ENCODE measurements at regions not wholly inside any gene's neighbourhood (a gene's known extent, or its start where the extent isn't known, plus 50 kb on each side); places are given as distances from the start of the nearest gene placed in this dataset.
"Not testable (repeated sequence)": the region's sequence is repeated elsewhere in the genome, so short reads cannot be mapped to it uniquely, and the experiment has no call there.

DNA sequence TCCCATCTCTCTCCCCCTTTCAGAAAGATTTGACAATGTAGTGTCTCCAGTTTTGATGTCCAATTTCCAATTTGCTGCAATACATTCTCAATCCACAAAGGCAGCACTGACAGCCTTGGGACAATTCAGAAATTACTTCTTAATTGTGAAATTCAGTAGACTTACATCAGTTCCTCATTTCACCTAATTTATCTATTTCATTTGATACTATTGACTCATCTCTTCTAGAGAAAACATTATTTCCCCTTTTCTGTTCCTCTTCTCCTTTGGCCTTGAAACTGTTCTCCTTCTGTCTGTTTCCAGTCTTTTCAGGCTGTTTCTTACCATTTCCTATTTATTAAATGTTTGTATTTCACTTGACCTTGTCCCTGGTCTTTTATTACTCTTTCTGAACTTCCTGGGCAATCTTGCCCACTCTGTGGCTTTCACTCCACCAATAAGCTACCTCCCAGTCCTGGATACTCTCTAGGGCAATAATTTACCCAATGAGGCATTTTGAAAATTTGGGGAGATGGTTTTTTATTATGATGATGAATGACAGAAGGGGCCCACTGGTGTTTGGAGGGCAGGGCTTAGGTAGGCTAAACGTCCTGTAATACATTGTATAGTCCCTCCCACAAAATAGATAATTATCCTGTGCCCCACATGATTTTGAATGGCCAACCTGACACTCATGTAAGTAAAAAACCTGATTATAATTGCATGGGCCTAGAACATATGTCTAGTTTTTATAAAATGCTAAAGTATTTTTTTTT, 498.0 kb upstream of the BOD1L1 start:
- DNase-seq: no peak

DNA sequence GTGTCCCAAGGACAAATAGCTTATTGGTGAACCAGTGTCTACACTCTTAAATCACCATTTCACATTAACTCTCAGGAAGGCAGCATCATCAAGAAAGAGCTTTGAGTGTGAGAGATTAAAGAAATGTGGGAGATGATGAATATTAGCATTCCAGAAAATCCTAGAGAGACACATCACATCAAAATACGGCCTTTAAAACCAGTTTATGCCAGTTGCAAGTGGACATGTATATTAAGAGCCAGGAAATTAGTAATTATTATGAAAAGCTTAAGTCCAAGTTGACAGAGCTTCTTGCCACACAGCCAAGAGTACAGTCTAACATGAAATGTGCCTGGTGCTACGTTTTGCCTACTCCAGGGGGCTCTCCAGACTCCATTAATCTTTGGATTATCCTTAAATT, 503.0 kb upstream of the BOD1L1 start:
- no peak for DNase-seq

DNA sequence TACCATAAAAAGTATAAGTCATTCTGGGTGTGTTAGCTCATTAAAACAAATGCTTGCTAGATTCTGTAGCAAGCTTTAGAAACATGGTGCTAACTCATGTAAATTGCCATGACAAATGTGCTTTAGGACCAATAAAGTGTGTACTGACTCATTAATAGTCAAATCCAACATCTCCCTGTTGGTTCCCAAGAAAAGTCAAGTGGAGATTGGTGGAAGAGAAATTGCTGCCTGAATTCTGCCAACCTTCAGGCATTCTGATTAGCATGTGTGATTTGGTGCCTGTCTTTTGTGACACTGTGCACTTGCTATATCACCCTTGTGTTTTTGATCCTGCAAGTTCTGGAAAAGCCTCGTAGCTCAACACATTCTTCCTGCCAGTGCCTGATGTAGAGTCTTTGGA, 503.8 kb upstream of the BOD1L1 start:
- DNase-seq: no peak

DNA sequence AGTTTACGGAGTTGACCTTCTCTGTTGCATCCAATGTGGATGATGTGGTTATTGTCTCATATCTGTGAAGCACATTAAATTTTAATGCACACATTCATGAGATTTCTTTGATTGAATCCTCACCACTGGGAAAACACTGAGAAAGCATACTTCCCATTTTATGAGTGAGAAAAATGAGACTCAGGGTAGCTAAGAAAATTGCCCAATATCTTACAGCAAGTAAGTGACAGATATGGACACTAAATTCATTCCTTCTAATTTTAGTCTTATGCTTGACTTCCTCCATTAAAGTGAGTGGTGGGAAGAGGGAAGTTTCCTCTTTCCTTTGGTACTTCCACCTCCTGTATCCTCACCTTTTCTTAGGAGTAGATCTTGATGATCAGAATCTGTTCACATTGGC, 504.8 kb upstream of the BOD1L1 start:
- no peak for DNase-seq

DNA sequence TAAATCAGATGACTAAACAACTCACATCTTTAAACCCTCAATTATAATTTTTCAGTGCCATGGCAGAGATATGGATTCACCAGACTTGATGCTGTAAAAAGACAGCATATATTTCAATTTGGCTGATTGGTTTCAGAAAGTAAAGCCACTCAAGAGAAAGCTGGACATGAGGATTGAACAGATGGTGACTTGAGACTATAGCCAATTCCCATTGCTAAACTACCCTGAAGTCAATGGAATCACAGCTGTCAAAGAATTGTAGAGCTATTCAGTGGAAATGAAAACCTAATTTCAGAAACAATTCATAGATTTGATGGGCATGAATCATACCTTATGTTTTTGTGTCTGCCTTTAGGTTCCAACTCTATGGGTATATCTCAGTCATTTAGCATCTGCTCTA, 510.6 kb upstream of the BOD1L1 start:
- DNase-seq: no peak

DNA sequence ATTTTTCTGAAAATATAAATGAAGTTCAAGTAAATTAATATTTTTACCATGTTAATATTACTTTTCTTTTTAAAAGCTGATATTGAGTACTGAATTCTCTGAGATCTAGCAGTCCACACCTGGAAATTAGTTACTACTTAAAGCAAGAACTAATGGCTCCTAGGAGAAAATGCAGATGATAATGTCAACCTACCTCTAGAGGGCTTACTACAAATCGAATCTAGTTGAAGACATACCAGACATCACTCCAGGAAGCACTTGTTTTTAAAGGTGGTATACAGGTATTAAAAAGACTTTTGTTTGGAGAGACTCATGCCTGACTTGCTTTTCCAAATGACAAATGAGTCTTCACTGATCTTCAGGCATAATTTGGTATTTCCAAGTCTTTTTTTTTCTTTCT, 516.4 kb upstream of the BOD1L1 start:
- DNase-seq: no peak

DNA sequence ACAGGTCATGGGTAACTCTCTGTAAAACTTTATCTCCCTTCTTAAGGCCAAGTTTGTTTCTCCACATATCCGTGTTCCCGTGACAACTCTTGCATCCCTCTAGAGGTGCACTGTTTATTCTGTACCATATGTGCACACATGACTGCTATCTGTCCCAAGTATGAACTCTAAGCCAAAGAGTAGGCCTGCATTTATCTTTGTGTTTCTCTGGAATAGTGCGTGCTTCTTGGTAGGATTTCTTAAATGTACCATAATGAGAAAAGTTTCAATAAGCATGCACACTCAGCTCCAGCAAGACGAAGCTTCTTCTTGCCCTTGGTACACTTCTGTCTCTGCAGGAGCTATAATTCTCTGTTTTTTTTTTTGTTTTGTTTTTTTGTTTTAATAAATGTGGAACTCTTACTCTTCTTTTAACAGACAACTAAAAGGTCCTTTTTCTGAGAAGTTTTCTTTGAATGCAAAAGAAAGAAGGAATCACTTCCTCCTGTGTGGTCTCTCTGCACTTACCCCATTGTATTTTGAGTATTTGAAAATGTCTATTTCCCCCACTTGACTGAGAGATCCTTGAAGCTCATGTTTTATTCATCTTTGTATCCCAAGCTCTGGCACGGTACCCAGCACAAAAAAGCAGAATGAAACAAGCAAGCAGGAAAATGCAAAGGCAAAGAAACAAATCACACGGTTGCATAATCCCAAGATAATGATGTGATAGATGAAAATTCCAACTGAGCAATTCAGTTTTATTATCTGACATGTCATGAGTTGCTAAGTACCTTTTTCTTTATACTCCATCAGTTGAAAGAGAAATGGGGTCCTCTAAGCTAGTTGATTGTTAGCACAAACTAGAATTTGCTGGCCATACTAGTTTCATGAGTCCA, 521.9 kb upstream of the BOD1L1 start:
- DNase-seq: no peak

DNA sequence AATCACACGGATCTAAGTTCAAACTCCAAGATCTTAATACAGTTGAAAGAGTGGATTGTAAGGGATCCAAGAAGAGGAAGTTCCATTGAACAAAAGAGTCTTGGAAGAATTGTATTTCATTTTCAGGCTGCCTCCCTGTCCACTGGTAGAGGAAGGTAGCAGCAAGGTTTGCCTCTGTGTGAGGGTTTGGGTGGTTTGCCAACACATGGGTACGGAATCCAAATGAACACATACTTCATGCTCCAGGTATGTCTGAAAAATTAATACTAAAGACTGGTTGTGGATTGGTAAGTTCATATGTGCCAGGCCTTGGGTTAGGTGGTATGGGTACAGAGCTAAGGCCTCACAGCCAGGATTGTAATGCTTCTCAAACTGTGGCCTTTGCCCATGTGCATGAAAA, 523.6 kb upstream of the BOD1L1 start:
- DNase-seq: no peak

DNA sequence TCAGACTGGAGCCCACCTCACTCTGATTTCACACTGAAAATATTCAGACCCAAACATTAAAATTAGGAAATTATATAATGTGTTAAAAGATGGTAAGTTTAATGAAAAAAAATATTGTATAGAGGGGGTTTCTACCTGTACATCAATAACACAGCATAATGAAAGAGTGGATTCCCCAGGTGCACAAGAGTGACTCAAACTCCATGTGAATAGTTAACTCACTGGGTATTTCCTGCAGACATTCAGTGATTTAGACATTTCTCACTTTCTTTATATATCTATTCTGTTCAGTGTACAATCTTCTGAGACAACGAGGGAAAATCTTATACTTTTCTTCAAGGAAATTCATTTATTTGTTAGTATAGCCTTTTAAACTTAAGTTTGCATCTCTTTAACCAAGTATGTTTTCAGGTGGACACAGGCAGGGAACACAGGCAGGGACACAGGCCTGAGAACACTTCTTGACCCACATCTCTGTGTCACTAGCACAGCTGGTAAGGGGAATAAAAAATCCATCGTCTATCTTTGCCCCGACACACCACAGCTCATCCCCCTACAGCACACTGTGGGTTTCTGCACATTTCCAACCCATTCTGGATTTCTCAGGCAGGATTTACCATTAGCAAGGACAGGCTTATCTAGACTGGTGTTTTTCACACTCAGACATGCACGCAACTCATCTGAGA, 525.5 kb upstream of the BOD1L1 start:
- DNase-seq: no peak

DNA sequence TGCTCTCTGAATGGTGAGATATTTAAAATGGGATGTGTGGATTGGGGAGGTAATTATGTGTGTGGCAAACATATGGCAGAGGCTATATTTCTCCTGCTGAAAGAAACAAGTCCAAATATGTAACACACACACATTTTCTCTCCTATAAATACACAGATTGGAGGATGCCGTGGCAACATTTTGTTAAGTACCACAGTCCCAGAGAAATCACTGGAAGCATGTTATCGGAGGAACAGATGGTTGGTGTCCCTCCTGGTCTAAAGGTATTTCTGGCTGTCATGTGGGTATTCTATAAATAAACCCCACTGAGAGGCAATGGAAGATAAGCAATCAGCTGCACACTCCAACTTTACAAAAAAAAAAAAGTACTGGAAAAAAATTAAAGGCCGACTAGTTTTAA, 528.3 kb upstream of the BOD1L1 start:
- no peak for DNase-seq

DNA sequence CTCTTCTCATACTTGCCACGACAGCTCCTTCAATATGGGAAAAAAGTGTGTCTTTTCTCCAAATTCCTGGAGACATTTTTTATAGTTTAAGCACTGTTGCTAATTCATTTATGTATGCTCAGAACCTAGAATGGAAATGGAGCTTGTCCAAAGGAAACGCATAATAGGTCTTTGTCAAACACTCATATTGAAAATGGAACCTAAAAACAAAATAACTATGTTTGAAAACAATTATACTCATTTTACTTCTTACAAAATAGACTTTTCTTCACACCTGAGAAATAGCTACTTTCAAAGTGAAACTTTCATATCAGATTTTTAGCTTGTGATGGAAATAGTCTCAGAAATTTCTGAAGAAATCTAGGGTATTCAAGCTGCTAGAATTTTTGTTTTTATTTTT, 529.7 kb upstream of the BOD1L1 start:
- DNase-seq: no peak

DNA sequence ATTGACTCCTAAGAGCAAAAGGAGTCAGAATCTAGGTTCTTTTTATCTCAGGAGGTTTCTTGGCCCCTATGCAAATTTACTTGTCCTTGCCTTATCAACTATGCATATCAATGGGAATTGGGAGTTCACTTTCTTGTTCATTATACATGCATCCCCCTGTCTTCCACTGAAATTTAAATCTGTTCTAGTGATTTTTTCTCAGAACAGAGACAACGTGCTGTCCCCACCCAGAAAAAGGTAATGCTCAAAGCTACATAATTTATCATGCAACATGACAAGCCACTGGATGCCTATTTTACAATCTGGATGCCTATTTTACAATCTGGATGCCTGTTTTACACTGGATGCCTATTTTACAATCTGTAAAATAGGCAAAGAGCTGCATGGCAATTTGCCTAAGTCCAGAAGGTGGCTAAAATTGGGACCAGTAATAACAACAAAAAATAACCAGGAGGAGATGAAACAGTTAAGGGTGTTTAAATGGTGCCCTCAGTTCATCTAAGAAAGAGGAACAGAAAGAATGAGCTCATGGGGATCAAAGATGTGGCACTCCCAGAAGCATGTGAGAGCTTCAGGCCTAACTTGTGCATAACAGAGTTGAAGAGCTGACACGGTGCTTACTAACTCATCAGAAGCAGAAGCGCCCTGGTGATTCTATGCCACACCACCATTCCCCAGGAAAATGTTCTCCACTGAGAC, 537.8 kb upstream of the BOD1L1 start:
- no peak for DNase-seq

DNA sequence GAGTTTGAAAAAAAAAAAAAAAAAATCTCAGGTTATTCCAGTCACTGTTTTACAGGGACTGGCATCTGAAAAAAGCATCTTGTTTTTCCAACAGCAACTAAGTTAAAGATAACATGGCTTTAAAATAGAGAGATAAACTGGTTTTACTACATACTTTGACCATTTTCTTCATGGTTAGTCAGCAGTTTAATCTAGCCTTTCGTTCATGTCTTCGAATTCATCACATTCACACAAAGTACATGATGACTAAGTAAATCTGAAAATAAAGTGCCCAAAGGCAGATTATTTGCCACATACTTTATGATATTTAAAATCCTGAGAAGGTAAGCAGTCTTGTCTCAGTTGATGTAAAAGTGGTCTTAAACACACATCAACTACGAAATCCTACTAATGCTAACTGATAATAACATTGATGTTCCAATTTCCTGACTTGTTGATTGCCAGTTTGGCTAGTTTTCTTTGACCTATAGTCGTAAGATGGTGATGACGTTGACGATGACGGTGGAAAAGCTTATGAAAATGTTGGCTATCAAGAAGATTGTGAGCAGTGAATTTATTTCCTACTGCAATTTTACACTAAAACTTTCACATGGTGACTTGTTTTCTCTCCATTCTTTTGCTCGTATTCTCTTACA, 540.5 kb upstream of the BOD1L1 start:
- DNase-seq: no peak

DNA sequence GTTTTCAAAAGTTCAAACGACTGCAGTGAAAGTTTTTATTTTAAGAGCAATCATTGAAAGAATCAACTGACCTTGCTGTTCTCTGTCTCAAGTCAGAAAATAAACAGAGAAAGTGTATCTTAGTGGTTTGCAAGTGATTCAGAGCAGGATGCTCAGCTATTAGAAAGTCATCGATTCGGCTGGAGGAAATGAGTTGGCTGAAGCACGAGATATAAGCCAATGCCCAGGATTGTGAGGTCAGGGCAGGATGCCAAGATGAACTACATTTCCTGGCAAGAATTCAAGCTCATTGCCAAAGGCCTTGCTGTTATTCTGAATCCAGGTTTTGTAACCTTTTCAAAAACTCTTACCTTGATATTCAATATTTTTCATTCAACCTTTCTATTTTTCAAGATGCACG, 541.4 kb upstream of the BOD1L1 start:
- DNase-seq: no peak

DNA sequence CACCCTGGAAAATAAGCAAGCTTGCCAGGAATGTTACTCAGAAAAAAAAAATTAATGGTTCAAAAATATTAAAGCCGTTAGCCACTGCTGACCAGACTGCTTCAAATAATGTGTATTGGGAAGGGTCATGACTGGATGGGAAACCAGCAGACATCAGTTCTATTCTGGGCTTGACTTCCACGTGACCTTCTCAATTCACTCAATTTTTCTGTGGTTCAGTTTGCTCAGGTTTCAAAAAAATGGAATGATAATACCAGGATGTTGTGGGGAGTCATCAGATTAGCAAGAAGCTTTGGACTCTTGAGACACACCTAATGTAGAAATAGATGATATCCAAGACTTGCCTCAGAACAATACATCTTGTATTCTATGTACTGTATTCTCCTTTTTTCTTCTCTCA, 541.9 kb upstream of the BOD1L1 start:
- DNase-seq: no peak

DNA sequence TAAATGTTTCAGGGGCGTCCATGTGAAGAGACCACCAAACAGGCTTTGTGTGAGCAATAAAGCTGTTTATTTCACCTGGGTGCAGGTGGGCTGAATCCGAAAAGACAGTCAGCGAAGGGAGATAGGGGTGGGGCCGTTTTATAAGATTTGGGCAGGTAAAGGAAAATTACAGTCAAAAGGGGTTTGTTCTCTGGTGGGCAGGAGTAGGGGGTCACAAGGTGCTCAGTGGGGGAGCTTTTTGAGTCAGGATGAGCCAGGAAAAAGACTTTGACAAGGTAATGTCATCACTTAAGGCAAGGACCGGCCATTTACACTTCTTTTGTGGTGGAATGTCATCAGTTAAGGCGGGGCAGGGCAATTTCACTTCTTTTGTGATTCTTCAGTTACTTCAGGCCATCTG, 542.4 kb upstream of the BOD1L1 start:
- DNase-seq: not testable (repeated sequence)

DNA sequence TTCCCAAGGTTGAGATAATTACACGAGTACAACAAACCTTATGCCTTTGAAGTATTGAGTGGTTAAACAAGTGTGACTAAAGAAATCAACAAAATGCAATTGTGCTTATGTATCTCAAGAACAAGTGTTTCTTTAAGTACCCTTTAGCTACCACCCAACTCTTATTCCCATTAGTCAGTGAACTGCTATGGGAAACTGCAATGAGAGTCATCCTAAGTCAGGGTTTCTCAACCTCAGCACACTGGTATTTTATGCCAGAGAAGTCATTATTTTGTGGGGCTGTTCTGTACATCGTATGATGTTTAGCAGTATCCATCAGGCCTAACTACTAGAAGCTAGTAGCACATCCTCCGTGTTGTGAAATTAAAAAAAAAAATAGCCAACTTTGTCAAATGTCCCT, 549.1 kb upstream of the BOD1L1 start:
- DNase-seq: no peak

DNA sequence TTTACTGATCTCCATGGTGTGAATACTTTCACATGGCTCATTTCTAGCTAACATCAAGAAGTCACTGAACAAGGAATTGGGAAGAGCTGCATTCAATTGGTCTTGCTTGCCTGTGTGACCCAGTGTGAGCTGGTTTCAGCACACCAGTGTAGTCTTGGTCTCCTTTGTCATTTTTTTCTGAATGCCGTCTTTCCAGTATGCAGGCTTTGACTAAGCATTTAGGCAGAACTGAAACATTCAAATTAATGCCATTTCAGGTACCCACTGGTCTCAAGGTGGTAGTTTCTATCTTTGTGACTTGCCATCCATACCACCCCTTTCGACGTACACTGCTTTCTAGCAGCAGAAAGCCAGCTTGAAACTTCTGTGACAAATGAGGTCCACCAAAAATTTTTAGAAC, 550.5 kb upstream of the BOD1L1 start:
- DNase-seq: peak; percentile 1

DNA sequence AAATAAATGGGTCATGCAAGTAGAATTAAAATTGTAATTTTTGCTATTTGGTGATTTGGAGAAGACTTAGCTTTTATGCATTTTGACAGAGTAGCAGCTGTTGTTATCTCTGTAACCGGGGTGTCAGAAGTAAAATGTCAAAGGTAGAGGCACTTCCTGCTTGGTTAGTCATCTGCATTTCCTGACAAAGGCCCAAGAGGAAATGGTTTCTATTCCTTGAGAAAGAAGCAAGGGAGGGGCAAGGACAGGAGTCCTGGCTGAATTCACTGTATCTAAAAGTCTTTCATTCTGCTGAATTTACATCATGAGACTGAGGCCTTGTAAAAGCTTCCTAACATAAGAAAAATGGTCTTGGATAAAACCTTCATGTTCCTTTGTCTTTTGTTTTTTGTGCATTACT, 550.9 kb upstream of the BOD1L1 start:
- no peak for DNase-seq

DNA sequence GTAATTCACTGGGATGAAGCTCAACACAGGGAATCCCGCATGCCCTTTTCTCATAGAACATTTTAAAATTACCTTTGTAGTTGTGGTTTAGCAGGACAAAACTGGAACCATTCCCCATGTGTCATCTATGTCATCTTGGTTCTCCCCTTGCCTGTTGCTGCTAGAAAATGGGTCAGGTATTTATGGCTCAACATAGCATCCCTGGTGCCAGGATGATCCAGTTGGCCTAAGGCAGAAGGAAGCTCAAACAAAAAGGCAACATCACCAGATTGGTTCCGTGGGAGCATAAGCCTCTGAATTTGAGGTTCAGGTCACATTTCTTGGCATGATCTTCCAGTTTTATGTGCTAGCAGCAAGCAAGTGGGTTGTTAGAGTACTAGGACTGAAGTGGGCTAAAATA, 552.6 kb upstream of the BOD1L1 start:
- DNase-seq: no peak

DNA sequence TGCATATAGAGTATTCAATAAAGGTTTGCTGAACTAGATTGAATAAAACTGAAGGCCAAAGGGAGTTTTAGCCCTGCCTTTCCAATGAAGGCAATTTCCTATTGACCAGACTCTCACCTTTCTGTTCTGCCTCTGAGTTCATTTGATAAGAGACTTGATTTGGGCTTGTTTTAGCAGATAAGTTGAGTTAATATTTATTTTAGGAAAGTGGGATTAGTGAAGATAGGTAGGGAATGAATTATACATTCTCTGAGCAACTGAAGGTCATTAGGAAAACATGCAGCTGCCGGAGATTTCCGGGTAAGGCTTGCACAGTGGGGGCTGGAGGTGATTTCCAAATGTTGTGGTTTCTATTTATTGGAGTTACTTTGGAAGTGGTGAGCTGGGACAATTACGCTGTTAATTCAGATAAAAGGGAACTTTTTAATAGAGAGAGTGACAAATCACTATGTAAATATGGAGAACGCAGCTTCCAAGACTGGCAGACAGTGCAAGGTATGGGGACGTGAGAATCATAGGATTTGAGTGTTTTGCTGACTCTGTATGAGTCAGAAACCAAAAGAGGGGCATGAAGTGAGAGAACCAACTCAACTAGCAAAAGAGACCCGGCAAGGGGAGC, 553.6 kb upstream of the BOD1L1 start:
- DNase-seq: no peak

DNA sequence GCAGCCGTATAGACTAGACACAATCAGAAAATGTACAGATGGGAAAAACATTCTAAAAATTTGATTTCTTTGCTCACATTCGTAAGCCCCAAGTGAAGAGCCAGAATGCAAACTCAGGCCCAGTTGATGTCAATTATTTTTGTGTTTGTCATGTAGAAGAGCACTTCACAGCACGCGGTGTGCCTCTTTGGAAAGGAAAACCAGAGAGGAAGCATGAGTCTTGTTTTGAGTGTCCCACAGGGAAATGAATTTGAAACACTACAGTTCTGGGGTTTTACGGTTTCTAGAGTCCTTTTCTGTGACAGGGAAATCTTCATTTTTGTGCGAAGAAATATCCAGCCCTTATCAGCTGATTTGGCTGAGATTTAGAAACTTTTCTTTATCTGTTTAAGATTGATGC, 554.6 kb upstream of the BOD1L1 start:
- no peak for DNase-seq

Measured in stimulated activated CD4-positive, alpha-beta T cell treated with anti-CD3 and anti-CD28 coated beads, Interleukin-15, amount 100 ng/mL, for 24 hours (primary cell).